Testis (tissue), 2 donors: ENCODE measurements at regions not wholly inside any gene's neighbourhood (a gene's known extent, or its start where the extent isn't known, plus 50 kb on each side); places are given as distances from the start of the nearest gene placed in this dataset.

Experiments
- POLR2A ChIP-seq: fragments of 450-650 bp; IDR thresholded peaks from one replicate; pipeline ENCODE4 v1.6.1; 2017; ENCODE audit warnings: antibody characterized with exemption, mild to moderate bottlenecking, moderate library complexity
- TF ChIP-seq, protein P1 (sequence below), 3 experiments: fragments of 450-650 bp in 2 of 3; fragments of 200-600 bp in 1 of 3; sonication (generic) in 1 of 3; IDR thresholded peaks; one replicate each; pipeline ENCODE4 v1.5.1; 2016 to 2019; ENCODE audit warnings: antibody characterized with exemption in 3 of 3, mild to moderate bottlenecking in 2 of 3, moderate library complexity in 1 of 3

GRCh38 chr3:30549600-30549999, 56.8 kb upstream of the TGFBR2 start:
- TF ChIP-seq POLR2A = no peak
- TF ChIP-seq, protein P1, sequence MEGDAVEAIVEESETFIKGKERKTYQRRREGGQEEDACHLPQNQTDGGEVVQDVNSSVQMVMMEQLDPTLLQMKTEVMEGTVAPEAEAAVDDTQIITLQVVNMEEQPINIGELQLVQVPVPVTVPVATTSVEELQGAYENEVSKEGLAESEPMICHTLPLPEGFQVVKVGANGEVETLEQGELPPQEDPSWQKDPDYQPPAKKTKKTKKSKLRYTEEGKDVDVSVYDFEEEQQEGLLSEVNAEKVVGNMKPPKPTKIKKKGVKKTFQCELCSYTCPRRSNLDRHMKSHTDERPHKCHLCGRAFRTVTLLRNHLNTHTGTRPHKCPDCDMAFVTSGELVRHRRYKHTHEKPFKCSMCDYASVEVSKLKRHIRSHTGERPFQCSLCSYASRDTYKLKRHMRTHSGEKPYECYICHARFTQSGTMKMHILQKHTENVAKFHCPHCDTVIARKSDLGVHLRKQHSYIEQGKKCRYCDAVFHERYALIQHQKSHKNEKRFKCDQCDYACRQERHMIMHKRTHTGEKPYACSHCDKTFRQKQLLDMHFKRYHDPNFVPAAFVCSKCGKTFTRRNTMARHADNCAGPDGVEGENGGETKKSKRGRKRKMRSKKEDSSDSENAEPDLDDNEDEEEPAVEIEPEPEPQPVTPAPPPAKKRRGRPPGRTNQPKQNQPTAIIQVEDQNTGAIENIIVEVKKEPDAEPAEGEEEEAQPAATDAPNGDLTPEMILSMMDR (IDR thresholded peaks at IDR 0.05) = no peak
